Stimulated activated CD4-positive, alpha-beta T cell treated with anti-CD3 and anti-CD28 coated beads, Interleukin-12 subunit alpha, Interleukin-12 subunit beta, amount 100 ng/mL, for 24 hours (primary cell): ENCODE measurements at regions not wholly inside any gene's neighbourhood (a gene's known extent, or its start where the extent isn't known, plus 50 kb on each side); places are given as distances from the start of the nearest gene placed in this dataset.
"Not testable (repeated sequence)": the region's sequence is repeated elsewhere in the genome, so short reads cannot be mapped to it uniquely, and the experiment has no call there.

Source experiments
- DNase-seq, 2 experiments: peaks; one replicate each; pipeline ENCODE4 v3.0.0-alpha.2; 2020; ENCODE audit warnings: low read depth in 2 of 2

DNA sequence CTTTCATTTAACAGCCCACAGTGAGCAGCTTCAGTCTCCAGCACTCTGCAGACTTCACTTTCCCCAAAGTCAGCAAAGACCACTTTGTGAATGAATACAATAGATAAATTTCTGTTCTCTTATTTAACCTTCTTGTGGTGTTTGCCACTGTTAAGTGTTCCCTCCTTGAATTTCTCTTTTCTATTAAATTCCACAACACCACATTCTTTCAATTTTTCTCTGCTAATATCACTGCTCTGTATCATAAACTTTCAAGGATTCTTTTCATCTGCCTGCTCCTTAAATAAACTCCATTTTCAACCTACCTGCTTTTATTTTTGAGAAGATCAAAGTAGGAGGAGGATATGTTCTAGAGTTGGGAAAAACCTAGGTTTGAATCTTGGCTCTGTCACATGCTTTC lies 739.5 kb upstream of the GRAMD2B start:
- DNase-seq = no peak

DNA sequence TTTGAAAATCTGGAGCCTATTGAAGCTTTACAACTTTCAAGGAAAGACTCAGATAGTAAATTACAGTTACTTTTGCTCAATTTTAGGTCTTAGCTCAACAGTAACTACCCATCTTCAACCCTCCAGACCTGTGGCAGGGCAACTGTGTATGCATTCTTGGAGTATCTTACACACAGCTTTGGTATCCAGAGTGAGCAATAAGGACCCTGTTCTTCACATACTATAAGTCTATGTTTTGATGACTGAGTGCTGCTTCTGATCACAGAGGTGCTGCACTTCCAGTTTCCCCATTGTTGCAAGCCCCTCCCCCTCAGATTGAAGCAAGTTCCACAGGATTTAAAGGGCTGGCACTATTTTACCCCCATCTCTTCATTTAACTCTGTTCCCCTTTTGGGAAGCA lies 737.4 kb upstream of the GRAMD2B start:
- no peak for DNase-seq

DNA sequence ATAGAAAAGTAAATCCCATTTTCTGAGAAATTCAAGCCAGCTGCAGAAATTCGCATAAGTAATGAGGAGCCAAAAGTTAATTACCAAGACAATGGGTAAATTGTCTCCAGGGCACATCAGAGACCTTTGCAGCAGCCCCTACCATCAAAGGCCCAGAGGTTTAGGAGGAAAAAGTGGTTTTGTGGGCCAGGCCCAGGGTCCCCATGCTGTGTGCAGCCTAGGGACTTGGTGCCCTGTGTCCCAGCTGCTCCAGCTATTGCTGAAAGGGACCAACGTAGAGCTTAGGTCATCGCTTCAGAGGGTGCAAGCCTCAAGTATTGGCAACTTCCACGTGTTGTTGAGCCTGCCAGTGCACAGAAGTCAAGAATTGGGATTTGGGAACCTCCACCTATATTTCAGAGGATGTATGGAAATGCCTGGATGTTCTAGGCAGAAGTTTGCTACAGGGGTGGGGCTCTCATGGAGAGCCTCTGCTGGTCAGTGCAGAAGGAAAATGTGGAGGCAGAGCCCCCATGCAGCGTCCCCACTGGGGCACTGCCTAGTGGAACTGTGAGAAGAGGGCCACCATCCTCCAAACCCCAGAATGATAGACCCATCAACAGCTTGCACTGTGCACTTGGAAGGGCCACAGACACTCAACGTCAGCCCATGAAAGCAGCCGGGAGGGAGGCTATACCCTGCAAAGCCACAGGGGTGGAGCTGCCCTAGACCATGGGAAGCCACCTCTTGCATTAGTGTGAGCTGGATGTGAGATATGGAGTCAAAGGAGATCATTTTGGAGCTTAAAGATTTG lies 731.3 kb upstream of the GRAMD2B start:
- not testable (repeated sequence) for DNase-seq

DNA sequence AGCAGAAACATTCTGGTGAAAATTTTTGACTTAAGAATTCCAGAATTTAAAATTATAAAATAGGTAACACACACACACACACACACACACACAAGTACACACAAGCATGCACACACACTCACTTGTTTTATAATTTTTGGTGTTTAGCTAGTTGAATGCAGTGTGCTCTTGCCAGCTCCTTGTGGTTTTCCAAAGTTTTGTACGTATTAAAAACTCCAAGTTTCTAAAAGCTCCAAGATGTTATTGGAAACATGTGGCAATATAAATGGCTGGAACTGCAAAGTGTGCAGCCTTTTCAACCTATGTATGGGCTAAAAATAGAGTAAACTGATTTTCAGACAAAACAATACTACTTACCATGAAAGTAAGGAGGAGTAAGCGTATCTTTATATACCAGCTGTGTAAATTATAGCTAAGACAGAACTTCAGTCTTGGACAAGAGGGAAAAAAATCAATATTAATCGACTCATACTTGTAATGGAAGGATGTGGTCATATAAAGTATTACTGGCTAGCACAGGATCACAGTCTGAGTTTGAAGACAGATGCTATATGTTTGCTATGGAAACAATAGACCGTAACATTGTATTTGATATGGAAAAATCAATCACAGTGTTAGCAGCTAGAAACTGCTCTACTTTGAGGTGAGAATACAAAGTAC lies 727.1 kb upstream of the GRAMD2B start:
- no peak for DNase-seq

DNA sequence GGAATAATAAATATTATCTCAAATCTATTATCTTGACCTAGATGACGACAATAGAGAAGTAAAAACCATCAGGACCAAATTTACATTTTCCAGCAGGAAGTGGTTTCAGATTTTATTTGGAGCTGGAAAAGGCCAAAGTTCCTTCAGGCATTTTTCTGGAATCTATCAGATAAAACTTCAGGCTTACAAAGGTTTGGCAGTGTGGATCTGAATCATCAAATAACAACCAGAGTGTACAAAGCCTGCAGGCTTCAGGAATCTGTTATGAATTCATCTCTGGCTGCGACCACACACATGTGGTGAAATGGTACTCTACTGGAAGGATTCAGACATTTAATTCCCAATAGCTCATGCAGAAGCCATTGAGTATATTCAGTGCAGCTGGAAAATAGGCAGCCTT lies 726.4 kb upstream of the GRAMD2B start:
- no peak for DNase-seq

DNA sequence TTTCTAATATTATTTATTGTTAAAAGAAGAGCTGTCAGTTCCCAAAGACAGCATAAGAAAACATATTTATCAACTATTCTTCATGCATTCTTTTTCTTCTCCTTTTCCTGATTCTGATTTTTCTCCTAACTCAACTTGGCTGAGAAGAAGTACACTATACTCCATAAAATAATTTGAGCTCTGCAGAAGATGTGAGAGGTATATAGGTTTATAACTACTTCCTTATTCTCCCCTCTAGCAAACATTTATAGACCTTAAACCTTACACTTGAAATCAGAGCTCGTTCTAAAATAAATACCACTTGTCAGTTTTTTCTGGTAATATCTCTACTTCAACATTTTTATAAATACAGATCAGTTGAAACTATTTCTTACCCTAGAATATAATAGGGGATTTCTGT lies 724.8 kb upstream of the GRAMD2B start:
- DNase-seq = no peak

DNA sequence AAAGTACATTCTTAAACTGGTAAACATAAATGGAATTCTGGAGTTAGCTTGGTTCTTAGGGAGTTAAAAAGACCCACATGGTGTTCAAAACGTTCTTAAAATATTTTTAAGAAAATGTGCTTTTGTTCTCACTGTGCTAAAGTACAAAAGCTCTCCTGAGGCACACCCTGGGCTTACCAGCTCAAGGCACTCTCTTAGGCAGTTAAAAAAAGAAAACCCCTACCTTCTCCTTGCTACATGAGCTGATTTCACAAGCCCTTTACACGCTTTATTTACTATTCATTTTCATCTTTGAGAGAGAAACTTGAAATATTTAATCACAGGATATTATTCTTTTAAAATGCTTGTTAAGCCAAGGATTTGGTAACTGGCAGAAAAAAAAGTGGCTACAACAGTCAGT lies 723.3 kb upstream of the GRAMD2B start:
- DNase-seq = no peak

DNA sequence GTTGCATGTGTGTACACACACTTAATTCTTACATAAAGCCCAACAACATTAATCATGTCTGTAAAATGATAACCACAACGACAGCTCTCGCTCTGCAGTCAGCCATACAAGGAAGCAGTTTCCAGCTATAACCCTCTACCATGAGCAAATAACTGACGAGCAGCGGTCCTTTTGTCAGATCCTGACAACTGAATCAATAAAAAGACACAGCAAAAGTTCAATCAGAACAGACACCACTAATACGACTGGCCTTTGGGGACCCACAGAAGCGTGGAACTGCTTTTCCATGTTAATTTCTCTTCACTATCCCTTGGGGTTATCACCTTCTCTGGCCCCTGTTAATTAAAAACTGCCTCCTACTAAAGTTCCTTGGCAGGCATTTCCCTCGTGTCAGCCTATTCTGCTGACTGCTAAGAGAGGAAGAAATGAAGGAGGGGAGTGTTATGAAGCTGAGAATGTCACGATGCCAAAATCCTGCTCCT lies 722.8 kb upstream of the GRAMD2B start:
- DNase-seq = no peak

DNA sequence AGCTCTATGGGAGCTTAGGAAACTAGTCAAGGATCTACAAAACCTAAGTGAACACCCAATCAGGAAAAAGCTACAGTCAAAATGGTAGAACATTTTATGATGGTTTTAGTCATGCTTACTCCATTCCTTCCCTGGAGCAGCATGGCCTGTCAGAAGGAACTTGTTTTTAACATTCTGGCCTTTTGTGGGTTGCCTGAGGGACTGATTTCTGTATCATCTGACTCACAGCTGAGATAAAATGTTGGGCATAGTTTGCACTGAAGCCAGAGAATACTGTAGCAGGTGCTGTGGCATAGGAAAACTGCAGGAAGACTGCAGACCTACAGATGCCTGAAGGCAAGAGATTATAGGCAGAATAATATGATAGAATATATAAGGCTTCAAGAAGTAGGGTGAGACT lies 719.6 kb upstream of the GRAMD2B start:
- DNase-seq = no peak

DNA sequence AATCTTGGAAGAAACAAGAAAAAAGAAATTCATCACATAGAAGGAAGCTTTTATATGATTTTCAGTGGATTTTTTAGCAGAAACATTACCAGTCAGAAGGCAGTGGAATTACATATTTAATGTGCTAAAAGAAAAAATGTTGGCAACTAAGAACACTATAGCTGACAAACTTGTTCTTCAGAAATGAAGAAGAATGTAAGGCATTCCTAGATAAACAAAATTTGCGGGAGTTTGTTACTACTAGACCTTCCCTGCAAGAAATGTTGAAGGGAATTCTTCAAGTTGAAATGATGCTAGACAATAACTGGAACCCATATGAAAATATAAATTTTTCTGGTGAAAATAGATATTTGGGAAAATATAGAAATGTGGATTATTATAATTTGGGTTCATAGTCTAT lies 718.3 kb upstream of the GRAMD2B start:
- no peak for DNase-seq

DNA sequence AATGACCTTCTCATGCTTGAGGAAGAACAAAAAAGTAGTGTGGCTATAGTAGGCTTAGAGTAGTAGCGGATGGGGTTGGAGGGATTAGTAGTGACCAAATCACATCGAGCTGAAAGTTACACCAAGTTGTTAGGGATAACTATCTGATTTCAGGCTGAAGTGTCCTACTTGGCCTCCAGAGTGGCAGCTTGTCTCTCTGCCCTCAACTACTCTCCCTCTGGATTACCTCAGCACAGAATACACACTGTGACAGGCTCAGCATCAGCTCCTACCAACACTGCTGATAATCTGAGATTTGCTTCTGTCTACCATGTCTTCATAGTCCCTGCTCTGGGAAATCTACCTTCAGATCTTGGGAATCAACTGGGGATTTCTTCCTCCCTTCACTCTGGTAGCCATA lies 714.6 kb upstream of the GRAMD2B start:
- no peak for DNase-seq

DNA sequence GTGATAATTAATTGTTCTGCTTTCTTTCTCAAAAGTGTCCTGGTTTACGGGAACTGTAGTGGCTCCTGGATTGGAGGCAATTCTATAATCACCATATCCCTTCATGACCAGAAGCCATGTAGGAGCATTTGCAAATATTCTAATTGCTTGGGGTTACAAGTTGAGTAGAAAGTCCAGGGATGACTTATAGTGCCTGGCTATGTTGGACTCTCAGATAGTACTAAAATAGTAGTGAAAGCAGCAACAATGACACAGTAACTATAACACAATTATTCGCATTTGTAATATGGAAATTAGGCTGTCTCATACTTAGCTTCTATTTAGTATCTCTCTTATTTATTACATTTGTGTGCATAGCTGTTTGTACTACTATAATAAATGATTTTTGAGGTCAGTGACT lies 712.5 kb upstream of the GRAMD2B start:
- no peak for DNase-seq

DNA sequence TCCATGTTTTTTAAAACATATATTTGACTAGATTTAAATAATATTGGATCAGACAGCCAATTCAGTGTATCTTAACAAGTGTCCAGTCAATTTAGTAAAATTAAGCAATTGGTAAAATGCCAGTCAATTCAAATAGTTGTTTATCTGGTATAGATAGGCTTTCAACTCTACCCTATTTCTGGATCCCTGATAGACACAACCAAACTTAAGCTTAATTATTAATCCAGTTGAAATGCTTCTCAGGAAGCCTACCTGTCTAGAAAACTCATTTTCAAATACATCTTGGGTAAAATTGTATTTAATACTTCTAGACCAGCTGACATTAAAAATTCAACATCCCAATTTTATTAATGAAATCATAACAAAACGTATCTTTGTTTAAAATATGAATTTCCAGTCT lies 710.8 kb upstream of the GRAMD2B start:
- DNase-seq = no peak

DNA sequence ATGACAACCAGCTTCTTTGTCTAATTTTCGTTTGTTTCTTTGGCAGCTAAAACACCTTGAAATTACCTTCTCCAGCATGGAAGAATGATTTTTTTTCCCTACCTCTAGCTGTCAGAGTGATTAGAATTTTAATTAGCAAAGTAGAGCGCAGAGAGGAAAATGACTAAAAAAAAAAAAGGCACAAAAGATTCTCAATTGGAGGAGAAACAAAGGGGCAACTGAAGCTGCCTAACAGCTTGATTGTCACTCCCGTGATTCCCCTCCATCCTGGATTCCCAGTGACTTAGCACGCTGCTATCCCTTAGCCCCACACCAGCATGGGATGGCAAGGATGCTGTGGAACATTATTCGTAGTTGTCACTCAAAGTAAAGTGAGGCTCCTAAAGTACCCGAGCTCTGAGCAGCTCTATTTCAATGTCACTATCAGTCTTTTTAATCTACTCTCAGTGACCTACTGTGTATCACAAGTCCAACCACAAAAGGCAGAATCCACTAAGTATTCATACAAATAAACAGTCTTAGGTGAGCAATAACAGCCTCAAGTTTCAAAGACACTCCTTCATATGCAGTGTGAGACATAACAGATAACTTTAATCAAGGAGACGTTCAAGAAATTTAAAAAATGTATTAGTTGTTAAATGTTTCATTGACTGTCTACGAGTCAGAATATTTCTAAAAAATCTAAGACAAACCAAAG lies 710.0 kb upstream of the GRAMD2B start:
- no peak for DNase-seq

DNA sequence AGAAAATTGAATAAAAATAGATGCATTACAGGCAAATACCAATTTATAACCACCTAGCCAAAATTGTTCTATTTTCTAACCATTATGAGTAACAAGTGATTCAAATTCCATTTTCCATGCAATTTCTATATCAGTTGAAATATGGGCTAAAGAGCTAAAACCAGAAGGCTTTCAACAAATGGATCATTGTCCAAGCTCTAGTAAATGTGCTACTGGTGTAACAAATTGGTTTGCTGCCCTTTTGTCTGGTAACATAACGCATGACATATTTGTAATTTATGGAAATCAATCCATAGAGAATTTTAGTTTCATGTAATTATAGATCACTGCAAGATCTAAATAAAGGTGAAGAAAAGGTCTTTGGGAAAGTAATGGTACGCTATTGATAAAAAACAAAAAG lies 708.0 kb upstream of the GRAMD2B start:
- DNase-seq = no peak

DNA sequence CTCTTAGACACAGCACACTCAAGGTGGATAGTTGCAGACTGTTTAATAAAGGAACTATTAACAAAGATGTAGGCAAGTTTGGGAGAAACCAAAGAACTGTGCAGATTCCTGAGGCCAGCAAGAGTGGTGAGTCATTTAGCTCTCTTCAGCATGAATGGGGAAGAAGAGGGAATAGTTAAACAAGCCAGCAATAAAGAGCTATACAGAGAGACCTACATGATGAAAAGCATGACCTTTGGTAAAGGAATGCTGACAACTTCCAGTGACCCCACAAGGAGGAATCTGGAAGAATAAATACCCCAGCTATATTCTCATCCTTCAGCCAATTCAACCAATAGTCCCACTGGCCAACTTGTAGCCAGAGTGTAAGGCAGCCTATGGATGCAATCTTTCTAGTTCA lies 706.0 kb upstream of the GRAMD2B start:
- DNase-seq = no peak

DNA sequence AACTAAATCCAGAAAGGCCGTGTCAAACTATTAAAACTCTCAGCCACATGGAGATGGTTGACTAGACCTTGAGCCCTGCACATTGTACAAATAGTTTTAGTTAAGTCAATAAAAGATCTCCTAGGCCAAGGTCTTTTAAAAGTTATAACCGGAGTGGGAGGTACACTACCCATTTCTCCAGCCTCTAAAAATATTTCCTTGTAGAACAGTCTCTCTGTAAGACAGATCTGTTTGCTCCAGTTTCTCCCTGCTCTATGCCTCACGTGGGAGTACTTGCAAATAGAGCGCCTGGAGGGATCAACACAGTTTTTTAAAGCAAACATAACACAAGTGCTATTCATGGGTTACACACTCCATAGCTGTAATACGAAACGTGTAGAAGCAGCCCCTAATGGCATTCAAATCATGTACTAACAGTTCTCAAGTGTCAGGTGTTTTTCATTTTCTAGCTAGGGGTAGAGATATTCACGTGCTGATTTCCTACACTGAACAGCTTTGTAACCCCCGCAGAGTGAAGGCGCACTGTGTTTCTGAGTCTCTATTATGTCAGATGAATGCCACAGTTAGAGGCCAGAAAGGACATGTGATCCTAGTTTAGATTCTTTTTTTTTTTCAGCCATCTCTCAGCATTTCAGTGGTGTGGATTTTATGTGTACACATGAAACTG lies 703.4 kb upstream of the GRAMD2B start:
- DNase-seq = no peak

DNA sequence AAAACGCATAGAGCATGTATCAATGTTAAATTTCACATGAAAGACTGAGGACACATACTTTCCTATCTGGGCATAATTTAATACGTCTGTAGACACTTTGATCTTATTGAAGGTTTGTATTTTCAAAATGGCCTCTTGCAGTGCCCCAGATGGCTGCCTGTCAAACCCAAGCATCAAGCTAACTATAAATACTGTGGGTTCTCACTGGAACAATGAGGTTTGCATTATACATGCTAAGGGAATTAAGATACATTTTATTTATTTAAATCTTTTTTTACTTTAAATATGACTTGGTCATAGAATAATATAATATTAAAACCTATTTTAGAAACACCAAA lies 702.9 kb upstream of the GRAMD2B start:
- no peak for DNase-seq

DNA sequence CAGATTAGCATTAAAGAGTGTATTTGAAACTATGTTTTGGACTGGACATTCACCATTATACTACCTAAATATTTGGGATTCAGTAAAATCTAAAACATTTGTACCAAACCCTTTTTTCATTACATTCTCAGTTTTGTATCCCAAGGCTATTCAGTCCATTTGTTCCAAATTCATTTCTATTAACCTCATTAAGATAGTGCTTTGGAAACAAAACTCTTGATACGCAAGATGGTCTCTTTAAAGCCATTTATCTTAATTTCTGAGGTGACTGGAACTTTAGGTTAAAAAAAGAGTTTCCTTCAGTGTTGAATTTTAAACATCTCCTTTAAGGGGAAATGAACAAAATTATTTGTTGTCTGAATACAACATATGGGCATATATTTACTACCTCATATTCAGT lies 702.5 kb upstream of the GRAMD2B start:
- no peak for DNase-seq

DNA sequence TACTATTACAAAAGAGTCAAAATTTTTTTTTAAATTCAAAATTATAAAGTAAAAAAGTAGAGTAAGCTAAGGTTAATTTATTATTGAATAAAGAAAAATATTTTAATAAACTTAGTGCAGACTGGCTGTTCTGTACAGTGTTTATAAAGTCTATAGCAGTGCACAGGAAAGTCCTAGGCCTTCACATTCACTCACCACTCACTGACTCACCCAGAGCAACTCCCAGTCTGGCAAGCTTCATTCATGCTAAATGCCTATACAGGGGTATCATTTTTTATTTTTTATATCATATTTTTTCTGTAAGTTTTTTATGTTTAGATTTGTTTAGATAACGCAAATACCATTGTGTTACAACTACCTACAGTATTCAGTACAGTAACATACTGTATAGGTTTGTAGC lies 700.7 kb upstream of the GRAMD2B start:
- no peak for DNase-seq

DNA sequence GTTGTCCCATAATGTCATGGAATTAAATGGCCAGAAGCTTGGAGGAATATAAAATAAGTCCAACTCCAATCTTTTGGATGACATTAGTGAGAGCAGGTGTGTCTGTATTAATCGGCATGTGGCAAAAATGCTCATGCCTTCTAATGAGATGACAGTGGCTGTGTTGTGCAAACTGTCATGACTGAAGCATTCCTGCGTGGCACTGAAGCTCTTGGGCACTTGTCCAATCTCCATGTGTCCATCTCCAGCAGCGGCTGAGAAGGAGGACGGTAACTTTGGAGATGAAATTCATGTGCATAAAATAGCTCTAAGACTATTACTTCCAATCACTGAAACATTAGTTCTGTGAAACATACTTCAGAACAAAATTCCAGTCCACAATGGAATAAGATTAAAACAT lies 697.5 kb upstream of the GRAMD2B start:
- no peak for DNase-seq

DNA sequence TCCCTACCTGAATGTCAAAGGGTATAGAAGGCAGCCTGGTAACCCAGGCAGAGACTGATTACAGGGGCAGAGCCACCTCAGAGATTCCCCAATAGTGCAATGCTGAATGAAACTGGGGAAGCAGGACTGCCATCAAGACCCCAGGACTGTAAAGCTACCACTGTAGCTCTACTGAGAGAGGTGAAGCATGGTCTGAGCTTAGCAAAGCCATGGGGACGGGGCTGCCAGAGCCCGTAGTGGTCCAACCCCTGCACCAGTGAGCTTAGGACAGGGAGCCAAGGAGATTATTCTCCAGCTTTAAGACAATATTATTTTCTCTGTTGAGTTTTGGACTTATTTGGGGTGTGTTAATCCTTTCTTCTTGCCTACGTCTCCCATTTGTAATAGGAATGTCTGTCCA lies 679.3 kb upstream of the GRAMD2B start:
- DNase-seq = no peak

DNA sequence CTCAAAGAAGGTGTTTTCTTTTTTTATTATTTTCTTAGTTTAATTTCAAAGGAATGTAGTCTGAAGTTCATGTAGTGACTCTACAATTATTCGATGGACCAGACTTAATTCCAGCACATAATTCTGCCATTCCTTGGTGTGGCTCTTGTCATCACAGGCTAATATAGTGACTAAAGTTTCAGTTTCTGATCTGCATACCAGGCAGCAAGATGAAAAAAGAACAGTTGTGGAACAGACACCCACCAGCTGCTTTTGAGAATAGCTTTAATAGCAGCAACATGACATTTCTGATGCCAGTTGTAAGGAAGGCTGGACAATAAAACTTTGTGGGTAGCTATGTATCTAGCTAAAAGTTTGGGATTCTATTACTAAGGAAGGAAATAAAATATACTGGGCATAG lies 676.3 kb upstream of the GRAMD2B start:
- no peak for DNase-seq
